ENCODE measurements at regions not wholly inside any gene's neighbourhood (a gene's known extent, or its start where the extent isn't known, plus 50 kb on each side); places are given as distances from the start of the nearest gene placed in this dataset.

DNA sequence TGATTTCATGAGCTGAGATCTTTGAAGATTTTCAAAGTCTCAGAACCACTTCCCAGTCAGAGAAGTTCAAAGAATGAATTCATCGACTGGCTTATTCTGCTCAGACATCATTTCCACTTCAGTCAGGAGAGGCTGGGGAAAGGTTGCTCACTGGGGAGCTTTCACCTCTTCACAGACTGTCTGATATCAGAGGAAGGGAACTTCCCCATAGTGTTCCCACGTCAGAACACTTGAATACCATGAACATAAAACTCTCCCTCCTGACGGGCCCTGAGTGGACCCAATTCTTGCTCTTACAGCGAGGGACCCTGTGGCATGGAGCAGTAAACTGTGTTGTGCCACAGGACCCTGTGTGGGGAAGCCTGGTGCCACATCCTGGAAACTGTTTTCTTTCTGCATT is 492.6 kb downstream of the COG6 start:
- TF ChIP-seq SUZ12 (IDR thresholded peaks at IDR 0.05; ENCODE audit: extremely low read depth, insufficient read depth, insufficient read length) (no peak), YY1 (IDR thresholded peaks at IDR 0.05; ENCODE audit: insufficient read depth, insufficient read length) (no peak), ZNF274 (IDR thresholded peaks at IDR 0.05; ENCODE audit: low read depth, low read length) (no peak)
